Kidney epithelial cell (primary cell): ENCODE measurements at regions not wholly inside any gene's neighbourhood (a gene's known extent, or its start where the extent isn't known, plus 50 kb on each side); places are given as distances from the start of the nearest gene placed in this dataset.

Source experiments
- DNase-seq: peaks from one replicate; pipeline ENCODE4 v3.0.0-alpha.2; 2010; ENCODE audit warnings: low read depth
- H3K27me3 ChIP-seq: 2 replicates; pipeline ENCODE4 v1.6.0; 2011; ENCODE audit warnings: low read length; ENCODE audit not compliant: control insufficient read depth, insufficient read depth
- H3K36me3 ChIP-seq: 2 replicates; pipeline ENCODE4 v1.5.1; 2011; ENCODE audit warnings: low read length; ENCODE audit not compliant: control insufficient read depth, insufficient read depth
- H3K4me3 ChIP-seq: 2 replicates; pipeline ENCODE4 v1.5.1; 2011; ENCODE audit warnings: low read depth, mild to moderate bottlenecking, control low read depth, low read length
- CTCF ChIP-seq: IDR thresholded peaks from 2 replicates; pipeline ENCODE4 v1.5.1; 2011; ENCODE audit warnings: mild to moderate bottlenecking, moderate library complexity, low read length, control low read depth, inconsistent platforms; ENCODE audit not compliant: insufficient read depth, poor library complexity, severe bottlenecking

GRCh38 chr5:145162626-145163025 is 672.5 kb downstream of the PRELID2 start:
- Histone ChIP-seq H3K36me3 (no peaks in the 10 kb centered on the region), H3K4me3 (no peak overlapping the region), H3K27me3 (no peaks in the 10 kb centered on the region)
- no peak for DNase-seq
- no peak for TF ChIP-seq CTCF

GRCh38 chr5:145161391-145161790 is 673.8 kb downstream of the PRELID2 start:
- TF ChIP-seq CTCF: no peak
- H3K27me3 ChIP-seq: no peaks in the 10 kb centered on the region
- H3K4me3 ChIP-seq: no peak overlapping the region
- no peak for DNase-seq
- no peaks in the 10 kb centered on the region for H3K36me3 ChIP-seq

- H3K4me3 ChIP-seq: no peak overlapping the region
- DNase-seq: no peak
- no peak for TF ChIP-seq CTCF
These were observed 674.5 kb downstream of the PRELID2 start for GRCh38 chr5:145160679-145161078.

GRCh38 chr5:145158730-145159129 is 676.4 kb downstream of the PRELID2 start:
- no peak for TF ChIP-seq CTCF

More at GRCh38 chr5:145160679-145161078, 674.5 kb downstream of the PRELID2 start:
- H3K36me3 ChIP-seq: no peaks in the 10 kb centered on the region
- no peaks in the 10 kb centered on the region for H3K27me3 ChIP-seq

GRCh38 chr5:145157841-145158240 is 677.3 kb downstream of the PRELID2 start:
- no peak overlapping the region for H3K4me3 ChIP-seq
- TF ChIP-seq CTCF: no peak
- DNase-seq: no peak
- no peaks in the 10 kb centered on the region for H3K27me3 ChIP-seq
- H3K36me3 ChIP-seq: no peaks in the 10 kb centered on the region

More at GRCh38 chr5:145158730-145159129, 676.4 kb downstream of the PRELID2 start:
- DNase-seq: no peak
- Histone ChIP-seq H3K27me3 (no peaks in the 10 kb centered on the region), H3K36me3 (no peaks in the 10 kb centered on the region), H3K4me3 (no peak overlapping the region)

GRCh38 chr5:145141534-145141933 is 693.6 kb downstream of the PRELID2 start:
- TF ChIP-seq CTCF: no peak
- Histone ChIP-seq H3K27me3 (no peaks in the 10 kb centered on the region), H3K4me3 (no peak overlapping the region), H3K36me3 (no peaks in the 10 kb centered on the region)
- no peak for DNase-seq
